ENCODE measurements at regions not wholly inside any gene's neighbourhood (a gene's known extent, or its start where the extent isn't known, plus 50 kb on each side); places are given as distances from the start of the nearest gene placed in this dataset.

DNA sequence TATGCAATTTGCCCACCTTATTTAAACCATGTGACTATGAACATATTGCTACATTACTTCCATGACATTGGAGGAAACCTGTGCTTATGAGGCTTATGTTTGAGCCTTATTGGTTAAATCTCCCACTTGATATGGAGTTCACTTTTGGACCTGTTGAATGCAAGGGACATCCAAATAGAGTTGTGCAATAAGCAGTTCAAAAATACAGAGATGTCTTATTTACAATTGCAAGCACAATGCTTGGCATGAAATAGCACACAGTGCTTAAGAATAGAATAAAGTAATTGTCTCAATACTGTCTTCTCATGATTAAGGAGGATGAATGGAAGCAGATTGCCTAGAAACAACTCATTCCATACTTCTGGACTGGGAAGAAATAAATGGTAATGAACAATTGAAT is 793.5 kb downstream of the METTL4 start:
- no peak for ATAC-seq (ENCODE audit: poor library complexity)
- Histone ChIP-seq H3K9me3 (ENCODE audit: control insufficient read depth in 1 of 2, insufficient read depth in 1 of 2, low read length in 2 of 2) (no peaks in the 10 kb centered on the region), H3K36me3 (ENCODE audit: insufficient read depth, low read length) (no peaks in the 10 kb centered on the region), H3K27me3 (ENCODE audit: control insufficient read depth in 1 of 2, insufficient read depth in 2 of 2, low read length in 2 of 2) (no peaks in the 10 kb centered on the region), H3K4me1 (ENCODE audit: insufficient read depth, low read length) (no peaks in the 10 kb centered on the region), H3K4me3 (ENCODE audit: low read length) (no peak overlapping the region), H3K27ac (ENCODE audit: low read depth in 1 of 2, low read length in 2 of 2) (no peak overlapping the region)
- no peaks in the 10 kb centered on the region for H3K27me3 Mint-ChIP-seq
- H3K4me3 Mint-ChIP-seq = no peak overlapping the region
- TF ChIP-seq, protein P1, sequence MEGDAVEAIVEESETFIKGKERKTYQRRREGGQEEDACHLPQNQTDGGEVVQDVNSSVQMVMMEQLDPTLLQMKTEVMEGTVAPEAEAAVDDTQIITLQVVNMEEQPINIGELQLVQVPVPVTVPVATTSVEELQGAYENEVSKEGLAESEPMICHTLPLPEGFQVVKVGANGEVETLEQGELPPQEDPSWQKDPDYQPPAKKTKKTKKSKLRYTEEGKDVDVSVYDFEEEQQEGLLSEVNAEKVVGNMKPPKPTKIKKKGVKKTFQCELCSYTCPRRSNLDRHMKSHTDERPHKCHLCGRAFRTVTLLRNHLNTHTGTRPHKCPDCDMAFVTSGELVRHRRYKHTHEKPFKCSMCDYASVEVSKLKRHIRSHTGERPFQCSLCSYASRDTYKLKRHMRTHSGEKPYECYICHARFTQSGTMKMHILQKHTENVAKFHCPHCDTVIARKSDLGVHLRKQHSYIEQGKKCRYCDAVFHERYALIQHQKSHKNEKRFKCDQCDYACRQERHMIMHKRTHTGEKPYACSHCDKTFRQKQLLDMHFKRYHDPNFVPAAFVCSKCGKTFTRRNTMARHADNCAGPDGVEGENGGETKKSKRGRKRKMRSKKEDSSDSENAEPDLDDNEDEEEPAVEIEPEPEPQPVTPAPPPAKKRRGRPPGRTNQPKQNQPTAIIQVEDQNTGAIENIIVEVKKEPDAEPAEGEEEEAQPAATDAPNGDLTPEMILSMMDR (IDR thresholded peaks at IDR 0.05) = no peak
- H3K9me3 Mint-ChIP-seq = peaks cover 5% of the 10 kb centered on the region
- no peak for DNase-seq
- no peaks in the 10 kb centered on the region for H3K36me3 Mint-ChIP-seq (ENCODE audit: low read depth)
- ChIA-PET POLR2A (no interaction called here), CTCF (no interaction called here)
- intact Hi-C loops (cut with DNase I, micrococcal nuclease) = no loop called here
- no peak overlapping the region for H3K27ac Mint-ChIP-seq
- no peaks in the 10 kb centered on the region for H3K4me1 Mint-ChIP-seq (ENCODE audit: low read depth)

DNA sequence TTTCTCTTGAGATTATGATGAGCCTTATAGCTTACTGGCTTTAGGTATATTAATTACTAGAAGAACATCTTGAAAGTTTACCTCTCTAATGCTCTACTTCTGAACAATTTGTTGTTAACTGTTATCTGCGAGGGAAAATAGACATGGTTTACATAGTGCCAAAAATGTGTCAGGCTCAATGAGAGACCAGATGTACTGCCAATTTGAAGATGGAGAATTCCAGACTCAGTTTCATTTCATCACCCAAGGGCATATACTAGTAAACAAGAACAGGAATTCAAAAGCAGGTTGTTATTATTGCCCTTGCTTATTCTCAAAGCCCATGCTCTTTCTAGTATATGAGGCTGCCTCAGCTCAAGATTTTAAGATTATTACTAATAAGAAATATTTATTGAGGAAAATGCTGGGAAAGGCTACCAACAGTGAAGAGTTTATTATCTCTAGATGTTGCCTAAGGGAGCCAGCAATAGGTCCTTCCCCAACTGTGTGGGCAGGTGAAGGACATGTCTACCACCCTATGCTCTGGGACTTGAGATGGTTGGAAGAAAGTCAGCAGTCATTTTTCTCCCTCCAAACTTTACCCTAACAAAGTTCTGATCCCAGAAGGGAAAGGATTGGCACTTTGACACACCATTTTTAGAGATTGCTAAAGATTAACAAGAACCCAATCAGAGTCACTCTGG is 792.7 kb downstream of the METTL4 start:
- Histone ChIP-seq H3K36me3 (ENCODE audit: insufficient read depth, low read length) (no peaks in the 10 kb centered on the region), H3K4me1 (ENCODE audit: insufficient read depth, low read length) (no peaks in the 10 kb centered on the region), H3K9me3 (ENCODE audit: control insufficient read depth in 1 of 2, insufficient read depth in 1 of 2, low read length in 2 of 2) (no peaks in the 10 kb centered on the region), H3K27me3 (ENCODE audit: control insufficient read depth in 1 of 2, insufficient read depth in 2 of 2, low read length in 2 of 2) (no peaks in the 10 kb centered on the region), H3K4me3 (ENCODE audit: low read length) (no peak overlapping the region), H3K27ac (ENCODE audit: low read depth in 1 of 2, low read length in 2 of 2) (no peak overlapping the region)
- Mint-ChIP-seq H3K9me3 (peaks cover 5% of the 10 kb centered on the region), H3K36me3 (ENCODE audit: low read depth) (no peaks in the 10 kb centered on the region), H3K4me1 (ENCODE audit: low read depth) (no peaks in the 10 kb centered on the region), H3K27ac (no peak overlapping the region), H3K27me3 (no peaks in the 10 kb centered on the region), H3K4me3 (no peak overlapping the region)
- no peak for ATAC-seq (ENCODE audit: poor library complexity)
- CTCF ChIA-PET = no interaction called here
- DNase-seq = no peak
- POLR2A ChIA-PET = no interaction called here
- TF ChIP-seq, protein P1 (IDR thresholded peaks at IDR 0.05) = no peak
- intact Hi-C loops (cut with DNase I, micrococcal nuclease) = no loop called here

DNA sequence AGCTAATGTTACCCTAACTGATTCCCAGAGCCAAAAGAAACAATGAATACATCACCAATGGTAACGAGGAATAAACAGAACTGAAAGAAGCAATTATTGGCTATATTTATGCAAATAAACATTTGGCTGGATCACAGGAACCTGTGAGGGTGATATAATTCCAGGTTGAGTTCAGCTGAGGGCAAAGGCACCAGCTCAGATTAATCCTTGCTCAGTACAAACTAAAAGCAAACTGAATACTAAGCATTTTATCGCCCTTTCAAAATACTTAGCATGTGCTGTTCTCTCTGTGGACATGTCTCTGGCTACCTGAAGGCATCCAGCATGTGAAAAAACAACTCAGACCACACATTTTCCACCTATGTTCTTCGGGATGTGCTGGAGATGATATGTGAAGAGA is 791.7 kb downstream of the METTL4 start:
- H3K4me1 Mint-ChIP-seq (ENCODE audit: low read depth) = no peaks in the 10 kb centered on the region
- H3K9me3 Mint-ChIP-seq = peaks cover 5% of the 10 kb centered on the region
- Histone ChIP-seq H3K4me1 (ENCODE audit: insufficient read depth, low read length) (no peaks in the 10 kb centered on the region), H3K27me3 (ENCODE audit: control insufficient read depth in 1 of 2, insufficient read depth in 2 of 2, low read length in 2 of 2) (no peaks in the 10 kb centered on the region), H3K9me3 (ENCODE audit: control insufficient read depth in 1 of 2, insufficient read depth in 1 of 2, low read length in 2 of 2) (peaks cover 0 to 7% of the 10 kb centered on the region in 2 experiments), H3K36me3 (ENCODE audit: insufficient read depth, low read length) (no peaks in the 10 kb centered on the region), H3K4me3 (ENCODE audit: low read length) (no peak overlapping the region), H3K27ac (ENCODE audit: low read depth in 1 of 2, low read length in 2 of 2) (no peak overlapping the region)
- ATAC-seq (ENCODE audit: poor library complexity) (no peak), DNase-seq (no peak)
- H3K36me3 Mint-ChIP-seq (ENCODE audit: low read depth) = no peaks in the 10 kb centered on the region
- no peak overlapping the region for H3K27ac Mint-ChIP-seq
- intact Hi-C loops (cut with DNase I, micrococcal nuclease) = no loop called here
- CTCF ChIA-PET = no interaction called here
- POLR2A ChIA-PET = no interaction called here
- no peak overlapping the region for H3K4me3 Mint-ChIP-seq
- TF ChIP-seq, protein P1 (IDR thresholded peaks at IDR 0.05) = no peak
- no peaks in the 10 kb centered on the region for H3K27me3 Mint-ChIP-seq
